Adrenal gland (tissue), 9 donors: ENCODE measurements at regions not wholly inside any gene's neighbourhood (a gene's known extent, or its start where the extent isn't known, plus 50 kb on each side); places are given as distances from the start of the nearest gene placed in this dataset.

Source experiments
- DNase-seq, 7 donors: peaks; one replicate each; pipeline ENCODE4 v3.0.0-alpha.2; 2019 to 2020
- H3K27ac ChIP-seq, 5 donors: fragments of 200-600 bp; sonication (generic) in 4 of 5; 1 replicate in 3 of 5; 2 replicates in 2 of 5; pipeline versions ENCODE4 v1.5.1 to v1.8.0; 2016 to 2020; ENCODE audit warnings: mild to moderate bottlenecking in 1 of 5
- H3K27me3 ChIP-seq: fragments of 200-600 bp; 2 replicates; pipeline ENCODE4 v1.8.0; 2021
- H3K36me3 ChIP-seq, 2 donors: fragments of 200-600 bp; replicated peaks in 1 of 2; 1 replicate in 1 of 2; 2 replicates in 1 of 2; pipeline versions ENCODE4 v1.5.1 to v1.8.0; 2018 to 2022
- H3K4me1 ChIP-seq, 2 donors: fragments of 200-600 bp; replicated peaks in 1 of 2; 1 replicate in 1 of 2; 2 replicates in 1 of 2; pipeline versions ENCODE4 v1.5.1 to v1.8.0; 2018 to 2021
- H3K4me3 ChIP-seq, 4 donors: fragments of 200-600 bp; sonication (generic) in 3 of 4; one replicate each; pipeline ENCODE4 v1.5.1; 2016 to 2018
- H3K9me3 ChIP-seq, 3 donors: fragments of 200-600 bp; sonication (generic) in 1 of 3; replicated peaks in 1 of 3; 1 replicate in 2 of 3; 2 replicates in 1 of 3; pipeline versions ENCODE4 v1.5.1 to v1.8.0; 2016 to 2021
- CTCF ChIP-seq, 6 experiments: fragments of 450-650 bp in 4 of 6; fragments of 200-600 bp in 2 of 6; sonication (generic) in 1 of 6; IDR thresholded peaks; 1 replicate in 5 of 6; 2 replicates in 1 of 6; pipeline versions ENCODE4 v1.5.1 to v1.8.0; 2016 to 2021; ENCODE audit warnings: antibody characterized with exemption in 6 of 6, mild to moderate bottlenecking in 2 of 6, moderate library complexity in 1 of 6
- POLR2A ChIP-seq, 2 donors: fragments of 450-650 bp; IDR thresholded peaks; one replicate each; pipeline ENCODE4 v1.6.1; 2017; ENCODE audit warnings: antibody characterized with exemption in 2 of 2, mild to moderate bottlenecking in 2 of 2, moderate library complexity in 1 of 2
- WGBS, 4 donors: extraction: QIAGEN DNeasy Blood & Tissue Kit in 2 of 4; methylation state at CpG; one replicate each; pipeline versions ENCODE4 v1.1.5 to v1.1.7; 2013 to 2017; 5-methylcytosine and 5-hydroxymethylcytosine counted together
- intact Hi-C, 2 donors: fragments of 100-400 bp; cut with DNase I; formaldehyde crosslinking; loops; one replicate each; pipeline versions ENCODE4 v1.14.1 to v1.15.0; 2022 to 2023
- donor health status: healthy with polysubstance abuse.
- donor health status: Bipolar disorder and iron deficiency.
- donor health status: DM: yes; HTN: yes; CAD: no.
- donor health status: DM: no; HTN: no; CAD: no.
- donor health status: DM: no; HTN: no; CAD: no.

DNA sequence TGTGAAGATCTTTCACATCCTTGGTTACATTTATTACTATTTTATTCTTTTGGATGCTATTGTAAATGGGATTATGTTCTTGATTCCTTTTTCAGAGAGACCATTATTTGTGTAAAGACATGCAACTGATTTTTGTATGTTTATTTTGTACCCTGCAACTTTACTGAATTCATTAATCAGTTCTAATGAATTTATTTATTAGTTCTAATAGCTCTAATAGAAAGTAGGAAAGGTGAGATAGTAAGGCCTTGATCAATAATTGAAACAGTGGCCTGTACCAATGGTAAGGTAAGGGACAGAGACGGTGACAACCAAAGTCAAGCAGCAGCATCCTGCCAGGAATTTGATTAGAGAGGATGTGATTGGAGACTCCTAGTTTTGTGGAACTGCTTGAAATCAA lies 224.1 kb downstream of the PHLDA1 start:
- Histone ChIP-seq H3K4me3 (no peak overlapping the region), H3K9me3 (no peaks in the 10 kb centered on the region), H3K27ac (no peak overlapping the region), H3K27me3 (no peaks in the 10 kb centered on the region), H3K4me1 (no peaks in the 10 kb centered on the region), H3K36me3 (no peaks in the 10 kb centered on the region)
- DNase-seq, result no peak
- TF ChIP-seq POLR2A (IDR thresholded peaks at IDR 0.05) (no peak), CTCF (IDR thresholded peaks at IDR 0.05) (no peak)
- WGBS, 4 donors, result 88 to 100% (median 97%) methylated on average over 1 of the region's 1 CpG
- intact Hi-C loops, result no loop called here

DNA sequence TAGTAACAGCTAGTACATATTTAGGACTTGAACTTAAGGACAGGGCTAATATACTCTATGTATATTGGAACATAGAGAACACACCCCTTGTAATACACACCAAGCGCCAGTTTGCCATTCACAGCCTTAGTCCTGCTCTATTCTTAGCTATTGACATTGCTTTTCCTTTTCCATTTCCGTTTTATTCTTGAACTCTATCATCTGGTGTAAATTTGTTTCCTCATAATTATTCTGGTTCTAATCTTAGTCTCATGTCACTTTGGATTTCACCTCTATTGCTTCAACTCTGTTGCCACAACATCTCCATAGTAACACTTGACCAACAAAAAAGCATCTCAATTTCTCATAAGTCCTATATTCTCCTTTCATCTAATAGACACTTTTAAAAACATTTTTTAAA lies 225.7 kb downstream of the PHLDA1 start:
- no peaks in the 10 kb centered on the region for H3K9me3 ChIP-seq
- H3K27ac ChIP-seq, result no peak overlapping the region
- H3K27me3 ChIP-seq, result no peaks in the 10 kb centered on the region
- intact Hi-C loops, result no loop called here
- H3K4me1 ChIP-seq, result no peaks in the 10 kb centered on the region
- TF ChIP-seq CTCF (IDR thresholded peaks at IDR 0.05) (no peak), POLR2A (IDR thresholded peaks at IDR 0.05) (no peak)
- DNase-seq, result no peak
- no peak overlapping the region for H3K4me3 ChIP-seq
- H3K36me3 ChIP-seq, result no peaks in the 10 kb centered on the region
- 80 to 89% (median 82%) methylated on average over 2 of the region's 2 CpGs for WGBS, 4 donors

- no peak for DNase-seq
- Histone ChIP-seq H3K36me3 (no peaks in the 10 kb centered on the region), H3K9me3 (no peaks in the 10 kb centered on the region), H3K4me3 (no peak overlapping the region), H3K4me1 (no peaks in the 10 kb centered on the region), H3K27ac (no peak overlapping the region), H3K27me3 (no peaks in the 10 kb centered on the region)
- TF ChIP-seq CTCF (IDR thresholded peaks at IDR 0.05) (no peak), POLR2A (IDR thresholded peaks at IDR 0.05) (no peak)
- intact Hi-C loops, result no loop called here
- 77 to 83% (median 79%) methylated on average over 2 of the region's 2 CpGs for WGBS, 4 donors
These were observed 226.3 kb downstream of the PHLDA1 start for GRCh38 chr12:75805320-75805719.

- TF ChIP-seq CTCF (IDR thresholded peaks at IDR 0.05), result no peak
- no peak for TF ChIP-seq POLR2A (IDR thresholded peaks at IDR 0.05)
These were observed 233.2 kb downstream of the PHLDA1 start for GRCh38 chr12:75798136-75798926.

More at GRCh38 chr12:75798136-75798926, 233.2 kb downstream of the PHLDA1 start:
- Histone ChIP-seq H3K4me1 (no peaks in the 10 kb centered on the region), H3K9me3 (no peaks in the 10 kb centered on the region), H3K27me3 (no peaks in the 10 kb centered on the region), H3K4me3 (no peak overlapping the region), H3K36me3 (no peaks in the 10 kb centered on the region), H3K27ac (no peak overlapping the region)
- WGBS, 4 donors, result 79 to 87% (median 81%) methylated on average over 4 of the region's 4 CpGs
- intact Hi-C loops, result no loop called here
- no peak for DNase-seq
